ENCODE measurements at regions not wholly inside any gene's neighbourhood (a gene's known extent, or its start where the extent isn't known, plus 50 kb on each side); places are given as distances from the start of the nearest gene placed in this dataset.
"Not testable (repeated sequence)": the region's sequence is repeated elsewhere in the genome, so short reads cannot be mapped to it uniquely, and the experiment has no call there.

DNA sequence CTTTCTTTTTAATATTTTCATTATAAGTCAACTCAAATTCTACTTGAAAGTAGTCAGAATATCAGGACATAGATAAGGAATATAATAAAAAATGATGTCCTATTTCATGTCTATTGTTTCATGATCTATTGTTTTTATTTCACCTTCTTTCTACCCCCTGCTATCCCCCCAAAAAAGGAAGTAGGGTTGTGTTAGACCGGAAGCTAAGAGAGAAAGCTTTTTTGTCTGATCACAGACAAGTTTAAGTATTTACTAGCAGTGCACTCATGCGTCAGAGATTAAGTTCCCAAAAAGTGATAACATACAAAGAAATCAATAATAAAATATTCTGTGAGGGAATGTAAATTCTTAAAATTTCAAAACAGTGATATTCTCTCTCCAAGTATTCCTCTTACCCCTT is 447.1 kb upstream of the CNTNAP5 start:
- Mint-ChIP-seq H3K4me1 (no peaks in the 10 kb centered on the region), H3K27me3 (no peaks in the 10 kb centered on the region), H3K4me3 (no peak overlapping the region), H3K9me3 (peaks cover 0 to 16% (median 3%) of the 10 kb centered on the region in 7 donors), H3K36me3 (no peaks in the 10 kb centered on the region), H3K27ac (peak overlapping the region in 1 of 6 donors; percentile 9)
- DNase-seq (no peak), ATAC-seq (ENCODE audit: low read depth in 2 of 2) (no peak)

DNA sequence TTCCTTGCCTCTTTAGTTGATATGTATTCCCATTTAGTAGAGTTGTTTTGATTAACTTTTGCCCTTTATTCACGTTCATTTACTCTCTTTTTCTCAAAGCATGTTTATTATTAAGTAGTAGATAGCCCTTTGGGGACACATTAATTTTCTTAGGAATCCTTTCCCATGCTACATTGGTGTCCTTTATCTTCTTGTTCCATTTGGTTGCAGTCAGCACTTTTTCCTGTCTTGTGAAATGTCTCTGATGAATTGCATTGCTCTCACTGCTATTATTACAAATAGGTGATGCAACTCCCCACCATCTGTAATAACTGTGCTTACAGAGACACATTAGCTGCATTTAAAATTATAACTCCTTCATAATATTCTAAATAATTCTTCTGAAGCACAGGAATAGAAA is 428.5 kb upstream of the CNTNAP5 start:
- Mint-ChIP-seq H3K4me3 (no peak overlapping the region), H3K9me3 (peaks cover 4 to 22% (median 17%) of the 10 kb centered on the region in 7 donors), H3K36me3 (no peaks in the 10 kb centered on the region), H3K27me3 (no peaks in the 10 kb centered on the region), H3K4me1 (no peaks in the 10 kb centered on the region), H3K27ac (no peak overlapping the region)
- no peak for DNase-seq
- no peak for ATAC-seq (ENCODE audit: low read depth in 2 of 2)

DNA sequence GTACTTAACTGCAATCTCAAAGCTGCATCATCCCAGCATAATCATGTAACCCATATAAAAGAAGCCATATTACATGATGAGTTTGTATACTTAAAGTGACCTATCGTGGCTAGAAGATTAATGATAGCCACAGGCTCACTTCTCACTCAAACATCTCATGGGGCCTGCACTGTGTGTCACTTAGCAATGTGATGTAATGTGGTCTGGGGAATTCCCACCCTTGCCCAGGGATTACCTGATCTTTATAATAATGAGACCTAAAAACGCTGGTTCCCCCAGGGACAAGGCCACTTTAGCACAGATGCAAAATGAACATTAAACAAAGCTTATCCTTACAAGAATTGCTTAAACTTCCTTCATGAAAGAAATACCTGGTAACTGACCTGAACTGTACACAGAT is 427.1 kb upstream of the CNTNAP5 start:
- Mint-ChIP-seq H3K27ac (no peak overlapping the region), H3K4me1 (no peaks in the 10 kb centered on the region), H3K4me3 (no peak overlapping the region), H3K36me3 (no peaks in the 10 kb centered on the region), H3K27me3 (no peaks in the 10 kb centered on the region), H3K9me3 (peaks cover 2 to 22% (median 17%) of the 10 kb centered on the region in 7 donors)
- DNase-seq (no peak), ATAC-seq (ENCODE audit: low read depth in 2 of 2) (no peak)

DNA sequence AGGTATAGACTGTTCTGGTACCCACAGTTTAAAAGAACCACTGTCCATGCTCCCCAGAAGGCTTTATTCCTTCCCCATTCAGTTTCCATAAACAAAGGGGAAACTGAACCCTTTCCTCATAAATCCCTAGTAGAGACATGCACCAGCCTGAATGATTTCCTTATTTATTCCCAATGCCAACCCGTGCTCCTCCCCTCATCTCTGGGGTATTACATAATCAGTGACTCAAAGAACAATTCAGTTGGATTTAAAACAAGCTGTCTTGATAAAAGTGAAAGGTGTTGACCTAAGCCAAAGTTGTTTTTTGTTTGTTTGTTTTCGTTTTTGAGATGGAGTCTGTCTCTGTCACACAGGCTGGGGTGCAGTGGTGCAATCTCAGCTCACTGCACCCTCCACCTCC is 418.5 kb upstream of the CNTNAP5 start:
- ATAC-seq (ENCODE audit: low read depth in 2 of 2) (no peak), DNase-seq (no peak)
- H3K36me3 Mint-ChIP-seq = no peaks in the 10 kb centered on the region
- H3K9me3 Mint-ChIP-seq = peaks cover 0 to 28% (median 3%) of the 10 kb centered on the region in 7 donors
- no peaks in the 10 kb centered on the region for H3K27me3 Mint-ChIP-seq
- H3K4me1 Mint-ChIP-seq = no peaks in the 10 kb centered on the region
- no peak overlapping the region for H3K27ac Mint-ChIP-seq
- no peak overlapping the region for H3K4me3 Mint-ChIP-seq

DNA sequence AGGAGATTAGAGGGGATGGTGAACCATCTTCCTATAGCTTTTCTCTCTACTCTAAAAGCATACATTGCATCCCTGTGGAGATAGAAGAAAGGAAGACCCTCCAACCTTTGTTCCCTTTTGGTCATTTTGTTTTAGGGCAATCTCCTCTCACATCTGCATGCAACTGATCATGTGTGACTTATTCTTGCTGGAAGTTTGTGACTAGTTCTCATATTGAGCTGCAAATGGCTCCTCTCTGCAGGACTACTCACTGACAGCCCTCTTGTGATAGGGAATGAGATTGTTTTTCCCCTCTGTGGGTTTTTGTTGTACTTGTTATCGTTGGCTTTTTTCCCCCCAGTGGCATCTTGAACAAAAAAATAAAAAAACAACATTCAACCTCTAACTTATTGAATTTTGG is 416.0 kb upstream of the CNTNAP5 start:
- no peak overlapping the region for H3K4me3 Mint-ChIP-seq
- no peak overlapping the region for H3K27ac Mint-ChIP-seq
- H3K27me3 Mint-ChIP-seq = no peaks in the 10 kb centered on the region
- H3K9me3 Mint-ChIP-seq = peaks cover 2 to 30% (median 4%) of the 10 kb centered on the region in 7 donors
- DNase-seq (no peak), ATAC-seq (ENCODE audit: low read depth in 2 of 2) (no peak)
- no peaks in the 10 kb centered on the region for H3K36me3 Mint-ChIP-seq
- no peaks in the 10 kb centered on the region for H3K4me1 Mint-ChIP-seq

DNA sequence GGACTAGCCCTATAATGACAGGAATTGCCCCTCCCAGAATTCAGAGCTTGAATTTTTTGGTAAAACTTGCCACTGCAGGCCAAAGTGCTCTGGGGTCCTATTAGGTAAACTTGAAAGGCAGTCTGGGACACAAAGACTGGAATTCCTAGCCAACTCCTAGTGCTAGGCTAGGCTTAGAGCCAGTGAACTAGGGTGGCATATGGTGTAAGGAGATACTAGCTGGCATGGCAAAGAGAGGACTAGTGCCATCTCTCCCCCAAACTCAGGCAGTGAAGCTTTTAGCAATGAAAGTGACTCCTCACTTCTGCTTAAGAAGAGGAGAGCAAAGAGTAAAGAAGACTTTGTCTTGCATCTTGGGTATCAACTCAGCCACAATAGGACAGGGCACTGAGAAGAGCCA is 410.5 kb upstream of the CNTNAP5 start:
- H3K4me3 Mint-ChIP-seq = no peak overlapping the region

DNA sequence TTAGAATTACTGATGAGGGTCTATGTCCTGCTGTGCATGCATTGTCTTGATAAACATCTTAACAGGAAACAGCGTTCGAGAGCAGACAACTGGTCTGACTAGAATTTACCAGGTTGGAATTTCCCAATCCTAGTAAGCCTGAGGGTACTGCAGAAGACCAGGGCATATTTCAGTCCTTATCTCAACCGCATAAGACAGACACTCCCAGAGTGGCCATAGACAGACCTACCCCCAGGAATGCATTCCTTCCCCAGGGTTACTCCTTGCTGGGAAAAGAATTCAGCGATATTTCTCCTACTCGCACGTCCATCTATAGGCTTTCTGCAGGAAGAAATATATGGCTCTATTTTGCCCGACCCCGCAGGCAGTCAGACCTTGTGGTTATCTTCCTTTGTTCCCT is 406.4 kb upstream of the CNTNAP5 start:
- not testable (repeated sequence) for H3K4me1 Mint-ChIP-seq; H3K27me3 Mint-ChIP-seq; H3K4me3 Mint-ChIP-seq; H3K36me3 Mint-ChIP-seq; ATAC-seq (ENCODE audit: low read depth in 2 of 2); H3K27ac Mint-ChIP-seq; DNase-seq
- H3K9me3 Mint-ChIP-seq = peaks cover 4 to 20% (median 7%) of the 10 kb centered on the region in 7 donors

More for the DNA sequence above, 410.5 kb upstream of the CNTNAP5 start:
- Mint-ChIP-seq H3K9me3 (peaks cover 3 to 40% (median 9%) of the 10 kb centered on the region in 7 donors), H3K27ac (no peak overlapping the region), H3K36me3 (no peaks in the 10 kb centered on the region), H3K27me3 (no peaks in the 10 kb centered on the region), H3K4me1 (no peaks in the 10 kb centered on the region)
- DNase-seq (no peak), ATAC-seq (ENCODE audit: low read depth in 2 of 2) (no peak)

DNA sequence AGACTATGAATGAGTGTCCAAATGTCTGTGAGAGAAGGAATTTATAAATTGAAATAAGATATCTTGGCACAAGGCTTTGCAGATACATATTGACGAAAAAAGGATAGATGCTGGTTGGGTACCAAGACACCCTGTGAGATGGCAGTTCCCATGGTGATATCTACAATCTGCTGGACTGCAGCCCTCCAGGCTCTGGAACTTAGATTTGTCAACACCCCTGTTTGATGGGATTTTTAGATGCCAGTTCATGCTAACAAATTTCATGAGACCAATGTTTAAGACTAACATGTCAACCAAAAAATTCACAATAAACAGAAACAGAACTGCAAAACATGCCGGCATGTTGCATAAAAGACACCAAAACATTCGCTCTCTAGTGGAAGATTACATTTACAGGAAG is 400.3 kb upstream of the CNTNAP5 start:
- Mint-ChIP-seq H3K4me3 (no peak overlapping the region), H3K27ac (no peak overlapping the region), H3K27me3 (no peaks in the 10 kb centered on the region), H3K4me1 (no peaks in the 10 kb centered on the region), H3K9me3 (peaks cover 0 to 14% (median 4%) of the 10 kb centered on the region in 7 donors), H3K36me3 (no peaks in the 10 kb centered on the region)
- no peak for DNase-seq
- no peak for ATAC-seq (ENCODE audit: low read depth in 2 of 2)

DNA sequence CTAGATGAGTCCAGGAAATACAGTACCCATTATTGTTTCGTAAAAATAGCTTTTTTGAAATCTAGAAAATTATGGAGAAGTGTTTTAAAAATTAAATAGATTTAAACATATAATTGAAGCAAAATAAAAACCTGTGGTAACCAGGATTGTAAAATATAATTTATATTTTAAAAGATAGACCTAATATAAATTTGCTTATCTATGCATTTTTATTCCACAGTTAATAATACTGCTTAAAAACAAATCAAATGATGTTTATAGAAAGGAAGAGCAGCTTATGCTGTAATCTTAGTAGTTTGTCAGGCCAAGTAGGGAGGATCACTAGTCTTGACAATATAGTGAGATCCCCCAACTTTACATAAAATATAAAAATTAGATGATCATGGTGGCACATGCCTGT is 388.9 kb upstream of the CNTNAP5 start:
- no peak for ATAC-seq (ENCODE audit: low read depth in 2 of 2)
- H3K4me1 Mint-ChIP-seq = no peaks in the 10 kb centered on the region

DNA sequence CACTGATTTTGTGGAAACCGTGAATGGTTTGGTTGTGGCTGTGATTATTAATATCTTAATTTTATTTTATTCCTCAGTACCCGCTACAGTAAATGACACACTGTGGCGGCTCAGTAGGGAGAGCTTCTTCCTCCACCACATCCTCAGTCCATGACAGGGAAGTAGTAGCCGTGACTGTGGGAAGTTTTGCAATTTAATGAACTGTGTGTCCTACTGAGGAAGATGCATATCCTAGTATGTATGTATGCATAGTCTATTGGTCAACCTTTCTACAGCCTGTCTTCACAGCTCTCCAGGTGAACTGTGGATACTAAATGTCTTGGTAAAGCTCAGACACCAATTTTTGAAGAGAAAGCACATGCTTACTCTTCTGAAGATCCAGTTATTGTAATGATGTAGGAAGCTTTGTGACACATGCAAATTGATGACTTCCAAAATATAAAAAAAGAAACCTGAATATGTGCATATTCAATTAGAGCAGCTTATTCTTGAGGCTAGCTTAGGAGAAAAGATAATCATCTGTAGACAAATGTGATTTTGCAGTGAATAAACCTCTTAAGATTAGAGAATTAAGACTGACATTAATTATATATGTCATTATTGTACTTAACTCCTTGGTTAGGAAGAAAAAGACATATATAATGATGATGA is 384.3 kb upstream of the CNTNAP5 start:
- H3K4me3 Mint-ChIP-seq = no peak overlapping the region
- H3K27ac Mint-ChIP-seq = no peak overlapping the region
- H3K9me3 Mint-ChIP-seq = peaks cover 0 to 11% (median 5%) of the 10 kb centered on the region in 7 donors
- DNase-seq (no peak), ATAC-seq (ENCODE audit: low read depth in 2 of 2) (no peak)
- H3K36me3 Mint-ChIP-seq = no peaks in the 10 kb centered on the region
- no peaks in the 10 kb centered on the region for H3K4me1 Mint-ChIP-seq
- no peaks in the 10 kb centered on the region for H3K27me3 Mint-ChIP-seq

More for the DNA sequence above, 388.9 kb upstream of the CNTNAP5 start:
- Mint-ChIP-seq H3K9me3 (peaks cover 0 to 9% (median 5%) of the 10 kb centered on the region in 7 donors), H3K36me3 (no peaks in the 10 kb centered on the region), H3K27ac (no peak overlapping the region), H3K27me3 (no peaks in the 10 kb centered on the region), H3K4me3 (no peak overlapping the region)
- no peak for DNase-seq

DNA sequence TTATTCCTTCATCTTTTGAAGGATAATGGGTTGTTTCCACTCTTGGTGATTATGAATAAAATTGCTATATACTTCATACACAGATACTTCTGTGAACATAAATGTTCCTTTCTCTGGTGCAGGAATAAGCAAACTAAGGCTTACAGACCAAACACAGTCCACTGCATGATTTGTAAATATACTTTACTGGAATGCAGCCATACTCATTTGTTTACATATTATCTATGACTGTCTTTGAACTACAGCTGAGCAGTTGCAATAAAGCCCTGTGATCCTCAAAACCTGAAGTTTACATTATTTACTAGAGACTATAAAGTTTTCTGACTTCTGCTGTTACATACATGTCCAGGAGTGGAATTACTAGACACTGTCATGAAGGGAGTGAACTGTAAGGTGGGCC is 381.0 kb upstream of the CNTNAP5 start:
- ATAC-seq (ENCODE audit: low read depth in 2 of 2) (no peak), DNase-seq (no peak)
- Mint-ChIP-seq H3K27me3 (no peaks in the 10 kb centered on the region), H3K9me3 (peaks cover 0 to 11% (median 4%) of the 10 kb centered on the region in 7 donors), H3K36me3 (no peaks in the 10 kb centered on the region), H3K4me3 (no peak overlapping the region), H3K27ac (no peak overlapping the region), H3K4me1 (no peaks in the 10 kb centered on the region)

DNA sequence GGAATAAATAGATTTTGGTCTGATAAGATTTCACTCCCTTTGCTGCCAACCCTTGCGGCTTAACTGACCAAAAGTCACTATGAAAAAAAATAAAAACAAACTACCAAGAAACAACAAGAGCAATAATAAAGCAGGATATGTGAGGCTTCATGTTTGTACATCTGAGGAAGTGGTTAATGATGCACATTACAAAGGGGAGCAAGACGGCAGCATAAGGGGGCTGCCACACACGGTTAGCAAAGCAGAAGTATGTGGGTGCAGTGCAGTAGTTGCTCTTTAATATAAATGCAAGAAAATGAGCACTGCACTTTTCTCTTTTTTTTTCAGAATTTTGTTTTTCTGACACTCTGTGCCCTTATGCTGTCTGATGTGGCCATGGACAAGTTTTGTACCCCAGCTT is 377.1 kb upstream of the CNTNAP5 start:
- H3K4me3 Mint-ChIP-seq = no peak overlapping the region

DNA sequence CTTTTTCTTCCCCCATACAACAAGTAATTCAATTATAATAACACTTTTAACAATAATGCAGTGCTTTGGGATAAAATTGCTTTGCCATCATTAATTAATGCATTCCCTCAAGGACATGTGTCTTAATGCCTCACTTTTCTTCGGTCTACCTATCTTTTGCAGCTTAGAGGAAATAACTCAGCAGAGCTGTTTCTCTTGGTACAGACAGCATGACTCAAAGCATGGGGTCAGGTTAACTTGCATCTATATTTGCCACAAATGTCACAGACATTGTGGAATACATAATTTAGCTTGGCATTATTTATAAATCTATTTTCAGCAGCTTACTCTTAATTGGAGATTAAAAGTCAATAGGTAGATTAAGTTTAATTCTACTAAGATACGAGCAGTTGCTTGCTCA is 376.1 kb upstream of the CNTNAP5 start:
- DNase-seq (no peak), ATAC-seq (ENCODE audit: low read depth in 2 of 2) (no peak)
- Mint-ChIP-seq H3K27ac (no peak overlapping the region), H3K4me3 (no peak overlapping the region), H3K36me3 (no peaks in the 10 kb centered on the region), H3K4me1 (no peaks in the 10 kb centered on the region), H3K27me3 (no peaks in the 10 kb centered on the region), H3K9me3 (peaks cover 0 to 10% (median 3%) of the 10 kb centered on the region in 7 donors)

More for the DNA sequence above, 377.1 kb upstream of the CNTNAP5 start:
- DNase-seq (no peak), ATAC-seq (ENCODE audit: low read depth in 2 of 2) (no peak)
- Mint-ChIP-seq H3K27me3 (no peaks in the 10 kb centered on the region), H3K4me1 (no peaks in the 10 kb centered on the region), H3K36me3 (no peaks in the 10 kb centered on the region), H3K27ac (no peak overlapping the region), H3K9me3 (peaks cover 0 to 13% (median 3%) of the 10 kb centered on the region in 7 donors)

DNA sequence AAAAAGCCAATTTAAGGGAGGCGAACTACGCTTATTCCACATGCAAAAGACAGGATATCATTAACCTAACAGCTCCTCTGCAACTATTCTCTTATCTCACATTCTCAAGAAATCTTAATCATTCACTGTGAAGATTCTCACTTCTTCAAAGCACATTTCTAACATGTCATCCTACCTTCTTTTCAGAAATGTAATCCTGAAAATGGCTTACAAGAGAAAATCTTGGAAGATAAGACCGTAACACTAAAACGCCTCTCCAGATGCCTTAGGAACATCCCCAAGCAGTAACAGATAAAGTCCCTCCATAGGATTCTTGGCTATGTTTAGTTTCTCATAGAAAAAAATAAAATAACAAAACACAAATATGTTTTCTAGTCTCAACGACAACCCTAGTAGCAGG is 373.9 kb upstream of the CNTNAP5 start:
- Mint-ChIP-seq H3K27me3 (no peaks in the 10 kb centered on the region), H3K4me3 (no peak overlapping the region), H3K4me1 (no peaks in the 10 kb centered on the region), H3K9me3 (peaks cover 0 to 10% (median 1%) of the 10 kb centered on the region in 7 donors), H3K27ac (no peak overlapping the region), H3K36me3 (no peaks in the 10 kb centered on the region)
- DNase-seq (no peak), ATAC-seq (ENCODE audit: low read depth in 2 of 2) (no peak)

DNA sequence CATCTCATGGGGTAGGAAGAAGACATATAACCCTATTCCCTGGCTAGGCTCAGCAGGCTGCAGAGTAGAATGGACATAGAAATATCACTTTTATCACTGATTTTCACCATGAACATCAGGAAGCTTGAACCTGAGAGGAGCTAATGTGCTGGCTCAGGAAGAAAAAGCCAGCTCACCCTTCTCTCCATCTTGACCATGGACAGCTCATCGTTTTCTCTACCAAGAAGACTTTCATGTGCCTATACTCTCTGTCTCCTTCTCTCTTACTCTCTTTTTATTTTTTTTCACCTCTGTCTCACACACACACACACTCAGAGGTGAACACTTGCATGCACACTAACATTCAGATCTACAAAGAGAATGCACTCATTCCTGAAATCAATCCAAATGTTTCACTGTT is 372.8 kb upstream of the CNTNAP5 start:
- H3K27me3 Mint-ChIP-seq = no peaks in the 10 kb centered on the region
- ATAC-seq (ENCODE audit: low read depth in 2 of 2) (no peak), DNase-seq (no peak)
- peaks cover 0 to 13% (median 3%) of the 10 kb centered on the region in 7 donors for H3K9me3 Mint-ChIP-seq
- no peaks in the 10 kb centered on the region for H3K4me1 Mint-ChIP-seq
- no peaks in the 10 kb centered on the region for H3K36me3 Mint-ChIP-seq
- H3K4me3 Mint-ChIP-seq = no peak overlapping the region
- H3K27ac Mint-ChIP-seq = no peak overlapping the region

Measured in naive B cell (primary cell).